GM19438 (cell line): ENCODE measurements at regions not wholly inside any gene's neighbourhood (a gene's known extent, or its start where the extent isn't known, plus 50 kb on each side); places are given as distances from the start of the nearest gene placed in this dataset.

Experiments
- ATAC-seq: cut with Tn5 transposase; IDR thresholded peaks from one replicate; pipeline ENCODE4 v1.9.1; 2021; ENCODE audit warnings: low read depth; ENCODE audit not compliant: unreplicated experiment

DNA sequence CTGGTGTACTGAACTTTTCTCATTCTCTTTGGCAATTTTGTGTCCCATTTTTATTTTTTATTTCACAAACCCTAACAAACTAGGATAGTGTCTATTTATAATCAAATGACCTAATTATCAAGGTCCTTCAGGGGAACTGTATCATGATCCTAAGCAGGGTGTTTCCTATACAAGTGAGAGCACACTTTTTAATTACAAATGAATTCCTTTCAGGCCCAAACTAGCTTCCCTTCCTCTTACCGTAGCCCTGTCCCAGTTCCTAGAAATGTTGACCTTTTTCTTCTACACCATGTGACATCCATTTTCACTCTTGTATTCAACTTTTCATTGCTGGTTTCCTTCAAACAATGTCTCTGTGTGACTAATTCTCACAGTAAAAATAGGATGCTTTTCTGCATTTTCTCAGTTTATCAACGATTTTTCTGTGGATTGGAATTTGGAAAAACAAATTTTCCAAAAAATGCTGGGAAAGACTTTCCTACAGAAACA, 411.4 kb downstream of the CCDC91 start:
- ATAC-seq: no peak

DNA sequence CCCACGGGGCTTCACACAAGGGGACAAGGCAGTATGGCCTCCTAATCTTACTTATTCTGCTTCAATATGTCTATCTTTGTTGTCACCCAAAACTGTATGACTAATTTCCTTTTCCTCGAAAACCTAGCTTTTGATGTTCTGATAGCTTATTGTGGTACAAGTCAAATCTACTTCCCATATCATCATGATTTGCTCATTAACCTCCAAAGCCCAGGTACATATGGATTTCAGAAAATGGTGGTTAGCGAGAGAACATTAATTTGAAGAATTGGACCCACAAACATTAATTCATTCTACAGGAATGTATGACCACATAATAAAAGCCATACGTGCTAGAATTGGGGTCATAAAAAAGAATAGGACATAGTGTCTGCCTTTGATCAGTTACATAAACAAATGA, 412.5 kb downstream of the CCDC91 start:
- ATAC-seq: no peak

- ATAC-seq: no peak
Observed at GRCh38 chr12:28603239-28603638, 413.0 kb downstream of the CCDC91 start.

DNA sequence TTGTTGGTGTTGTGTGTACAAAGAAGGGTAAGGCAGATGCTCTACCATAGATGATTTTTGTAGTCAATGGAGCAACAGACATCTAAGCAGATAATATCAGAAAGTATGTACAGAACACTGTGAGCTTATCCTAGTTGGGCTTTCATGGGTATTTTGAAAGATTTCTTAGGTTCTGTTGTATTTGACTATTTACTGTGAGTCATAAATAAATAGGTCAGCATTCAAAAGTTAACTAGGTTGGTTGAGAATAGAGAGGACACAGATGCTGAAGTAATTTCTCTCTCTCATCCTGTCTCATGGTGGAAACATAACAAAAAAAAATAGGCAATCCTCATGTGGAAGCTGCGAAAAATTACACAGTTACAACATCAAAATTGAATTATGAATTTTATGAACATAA, 413.5 kb downstream of the CCDC91 start:
- ATAC-seq: no peak

GRCh38 chr12:28604240-28604639, 414.0 kb downstream of the CCDC91 start:
- no peak for ATAC-seq

DNA sequence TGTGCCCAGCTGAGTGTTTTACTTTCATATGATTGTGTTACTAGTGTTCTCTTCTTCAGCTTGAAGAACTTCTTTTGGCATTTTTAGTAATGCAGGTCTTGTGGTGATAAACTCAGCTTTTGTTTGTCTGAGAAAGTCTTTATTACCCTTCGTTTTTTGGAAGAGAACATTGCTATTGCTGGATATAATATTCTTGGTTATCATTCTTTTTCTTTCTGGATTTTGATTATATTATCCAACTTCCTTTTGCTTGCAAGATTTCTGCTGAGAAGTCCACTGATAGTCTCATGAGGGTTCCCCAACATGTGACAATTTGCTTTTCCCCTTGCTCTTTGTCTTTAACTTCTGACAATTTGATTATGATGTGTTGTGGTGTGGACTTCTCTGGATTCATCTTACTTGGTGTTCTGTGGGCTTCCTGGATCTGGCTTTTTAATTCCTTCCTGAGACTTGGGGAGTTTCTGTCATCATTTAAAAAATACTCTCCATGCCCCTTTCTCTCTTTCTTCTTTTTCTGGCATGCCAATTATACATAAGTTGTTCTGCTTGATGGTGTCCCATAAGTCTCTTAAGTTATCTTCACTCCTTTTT, 416.8 kb downstream of the CCDC91 start:
- ATAC-seq: no peak

- ATAC-seq: no peak
Observed at GRCh38 chr12:28610401-28611114, 420.3 kb downstream of the CCDC91 start.

- no peak for ATAC-seq
Observed at GRCh38 chr12:28611115-28611435, 420.8 kb downstream of the CCDC91 start.

GRCh38 chr12:28611449-28611848, 421.2 kb downstream of the CCDC91 start:
- no peak for ATAC-seq

DNA sequence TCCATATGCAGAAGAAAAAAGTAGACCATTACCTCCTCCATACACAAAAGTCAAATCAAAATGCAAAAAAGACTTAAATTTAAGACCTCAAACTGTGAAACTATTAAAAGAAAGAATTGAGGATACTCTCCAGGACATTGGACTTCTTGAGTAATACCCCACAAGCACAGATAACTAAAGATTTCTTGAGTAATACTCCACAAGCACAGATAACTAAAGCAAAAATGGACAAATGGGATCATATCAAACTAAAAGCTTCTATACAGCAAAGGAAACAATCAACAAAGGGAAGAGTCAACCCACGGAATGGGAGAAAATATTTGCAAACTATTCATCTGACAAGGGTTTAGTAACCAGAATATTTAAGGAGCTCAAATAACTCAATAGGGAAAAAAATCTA, 427.9 kb downstream of the CCDC91 start:
- no peak for ATAC-seq

DNA sequence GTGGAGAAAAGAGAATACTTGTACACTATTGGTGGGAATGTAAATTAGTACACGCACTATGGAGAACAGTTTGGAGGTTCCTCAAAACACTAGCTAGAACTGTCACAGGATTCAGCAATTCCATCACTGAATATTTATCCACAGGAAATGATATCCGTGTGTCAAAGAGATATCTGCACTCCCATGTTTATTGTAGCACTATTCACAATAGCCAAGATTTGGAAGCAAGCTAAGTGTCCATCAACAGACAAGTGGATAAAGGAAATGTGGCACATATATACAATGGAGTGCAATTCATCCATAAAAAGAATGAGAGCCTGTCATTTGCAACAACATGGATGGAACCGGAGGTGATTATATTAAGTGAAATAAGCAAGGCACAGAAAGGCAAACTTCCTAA, 428.5 kb downstream of the CCDC91 start:
- no peak for ATAC-seq

DNA sequence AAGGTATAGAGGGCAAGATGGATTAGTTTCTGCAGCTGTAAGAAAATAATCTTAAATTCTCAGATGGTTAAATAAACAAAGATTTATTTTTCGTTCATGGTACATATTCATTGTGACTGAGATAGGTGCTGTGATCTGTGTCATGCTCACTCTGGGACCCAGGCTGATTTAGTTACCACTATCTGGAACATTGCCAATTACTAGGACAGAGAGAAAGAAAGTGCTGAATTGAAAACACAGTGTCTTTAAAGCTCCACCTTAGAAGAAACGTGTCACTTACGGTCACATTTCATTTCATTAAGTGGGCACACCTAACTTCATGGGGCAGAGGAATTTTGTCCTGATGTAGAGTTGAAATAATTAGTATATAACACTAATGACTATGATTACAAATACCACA, 430.0 kb downstream of the CCDC91 start:
- ATAC-seq: no peak

DNA sequence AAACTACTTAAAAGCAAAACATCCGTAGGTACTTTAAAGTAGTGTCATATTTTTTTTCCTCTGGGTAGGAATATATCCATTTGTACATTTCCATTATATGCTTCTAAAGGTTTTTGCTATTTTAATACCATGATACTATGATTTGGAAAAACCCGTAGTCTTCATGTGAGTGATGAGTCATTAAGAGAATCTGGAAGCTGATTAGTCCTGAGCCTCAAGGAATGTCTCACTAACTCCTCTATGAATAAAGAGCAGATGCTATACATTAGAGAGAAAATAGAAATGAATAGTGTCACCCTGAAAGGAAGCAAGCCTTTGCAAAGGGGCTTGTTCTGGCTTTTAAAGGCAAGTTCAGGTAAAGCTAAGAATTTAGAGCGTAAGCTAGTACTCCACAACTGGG, 432.1 kb downstream of the CCDC91 start:
- no peak for ATAC-seq

GRCh38 chr12:28626504-28626903, 436.2 kb downstream of the CCDC91 start:
- no peak for ATAC-seq

DNA sequence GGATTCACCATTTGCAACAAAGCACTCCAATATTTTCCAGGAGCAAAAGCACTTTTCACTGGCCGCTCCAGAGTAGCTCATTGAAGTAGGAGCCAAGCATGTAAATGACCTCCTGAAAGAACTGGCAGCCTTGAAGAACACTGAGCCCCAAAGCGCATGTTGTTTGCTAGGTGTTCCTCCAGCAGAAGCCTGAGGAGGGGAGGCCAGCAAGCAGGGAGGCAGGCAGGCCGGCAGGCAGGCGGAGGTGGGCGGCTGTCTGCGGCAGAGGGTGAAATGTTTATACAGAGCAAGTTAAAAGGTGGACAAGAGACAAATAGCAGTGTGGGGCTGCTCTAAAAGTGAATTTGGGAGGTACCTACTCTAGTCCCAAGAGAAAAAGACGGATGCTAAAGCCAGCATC, 439.4 kb downstream of the CCDC91 start:
- ATAC-seq: no peak

- ATAC-seq: no peak
Observed at GRCh38 chr12:28631831-28632230, 441.6 kb downstream of the CCDC91 start.

DNA sequence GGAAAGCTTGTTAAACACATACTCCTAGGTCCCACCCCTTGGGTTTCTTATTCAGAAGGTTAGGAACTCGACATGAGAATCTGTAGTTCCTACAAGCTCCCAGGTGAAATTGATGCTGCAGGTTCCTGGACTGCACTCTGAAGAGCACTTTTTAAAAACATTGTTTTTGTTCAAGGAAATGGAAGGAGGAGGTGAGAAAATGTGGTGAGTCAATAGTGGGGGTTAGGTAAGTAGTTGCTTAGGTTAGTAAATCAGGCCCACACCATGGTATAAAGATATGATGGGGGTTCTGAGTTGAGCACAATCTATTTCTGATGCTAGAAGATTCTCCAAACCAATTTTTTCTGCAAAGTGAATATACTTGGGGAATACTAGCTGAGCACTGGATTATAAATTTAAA, 450.3 kb downstream of the CCDC91 start:
- no peak for ATAC-seq

DNA sequence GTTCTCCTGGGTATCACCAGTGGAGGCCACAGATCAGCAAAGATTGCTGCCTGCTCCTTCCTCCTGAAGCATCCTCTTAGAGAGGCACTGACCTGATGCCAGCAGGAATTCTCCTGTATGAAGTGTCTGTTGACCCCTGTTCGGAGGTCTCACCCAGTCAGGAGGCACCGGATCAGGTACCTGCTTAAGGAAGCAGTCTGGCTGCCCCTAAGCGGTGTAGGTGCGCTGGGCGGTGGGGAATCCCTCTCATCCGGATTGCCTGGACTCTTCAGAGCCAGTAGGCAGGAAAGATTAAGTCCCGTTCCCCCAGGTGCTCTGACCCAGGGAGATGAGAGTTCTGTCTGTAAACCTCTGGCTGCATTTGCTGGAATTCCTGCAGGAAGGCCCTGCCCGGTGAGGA, 455.2 kb downstream of the CCDC91 start:
- no peak for ATAC-seq

- no peak for ATAC-seq
Observed at GRCh38 chr12:28645891-28646290, 455.6 kb downstream of the CCDC91 start.

DNA sequence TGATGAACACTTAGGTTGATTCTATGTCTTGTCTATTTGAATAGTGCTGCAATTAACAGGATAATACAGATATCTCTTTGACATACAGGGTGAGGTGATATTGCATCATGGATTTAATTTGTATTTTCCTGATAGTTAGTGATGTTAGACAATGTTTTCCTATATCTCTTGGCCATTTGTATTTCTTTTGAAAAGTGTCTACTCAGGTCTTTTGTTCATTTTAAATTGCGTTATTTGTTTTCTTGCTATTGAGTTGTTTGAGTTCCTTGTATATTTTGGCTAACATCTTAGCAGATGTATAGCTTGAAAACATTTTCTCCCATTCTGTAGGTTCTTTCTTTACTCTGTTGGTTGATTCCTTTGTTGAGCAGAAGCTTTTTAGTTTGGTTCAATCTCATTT, 460.6 kb downstream of the CCDC91 start:
- ATAC-seq: no peak

DNA sequence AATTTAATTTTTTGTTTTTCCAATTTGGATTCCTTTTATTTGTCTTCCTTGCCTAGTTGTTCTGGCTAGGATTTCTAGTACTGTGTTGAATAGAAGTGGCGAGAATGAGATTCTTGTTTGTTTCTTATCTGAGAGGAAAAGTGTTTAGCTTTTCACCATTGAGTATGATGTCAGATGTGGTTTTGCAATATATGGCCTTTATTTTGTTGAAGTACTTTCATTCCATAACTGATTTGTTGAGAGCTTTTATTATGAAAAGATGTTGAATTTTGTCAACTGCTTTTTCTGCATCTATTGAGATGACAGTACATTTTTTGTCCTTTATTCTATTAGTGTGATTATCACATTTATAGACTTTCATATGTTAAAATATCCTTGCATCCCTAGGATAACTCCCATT, 462.0 kb downstream of the CCDC91 start:
- no peak for ATAC-seq

GRCh38 chr12:28681980-28682379, 467.1 kb upstream of the FAR2 start:
- ATAC-seq: no peak

- no peak for ATAC-seq
Observed at GRCh38 chr12:28683366-28683765, 465.7 kb upstream of the FAR2 start.
